Endothelial cell (in vitro differentiated cells): ENCODE measurements at regions not wholly inside any gene's neighbourhood (a gene's known extent, or its start where the extent isn't known, plus 50 kb on each side); places are given as distances from the start of the nearest gene placed in this dataset.
"Not testable (repeated sequence)": the region's sequence is repeated elsewhere in the genome, so short reads cannot be mapped to it uniquely, and the experiment has no call there.

Source experiments
- DNase-seq: peaks from one replicate; pipeline ENCODE4 v3.0.0; 2021; ENCODE audit warnings: low spot score
- H3K27ac Mint-ChIP-seq: one replicate; pipeline ENCODE4 v1.8.0; 2021; ENCODE audit warnings: mixed read lengths, inconsistent platforms; ENCODE audit not compliant: unreplicated experiment
- H3K27me3 Mint-ChIP-seq: one replicate; pipeline ENCODE4 v1.8.0; 2021; ENCODE audit warnings: mild to moderate bottlenecking, moderate library complexity, mixed read lengths, inconsistent platforms; ENCODE audit not compliant: unreplicated experiment
- H3K36me3 Mint-ChIP-seq: one replicate; pipeline ENCODE4 v1.8.0; 2021; ENCODE audit warnings: mild to moderate bottlenecking, low read depth, mixed read lengths, inconsistent platforms; ENCODE audit not compliant: unreplicated experiment
- H3K4me1 Mint-ChIP-seq: one replicate; pipeline ENCODE4 v1.8.0; 2021; ENCODE audit warnings: mild to moderate bottlenecking, mixed read lengths, inconsistent platforms; ENCODE audit not compliant: unreplicated experiment
- H3K4me3 Mint-ChIP-seq: one replicate; pipeline ENCODE4 v1.8.0; 2021; ENCODE audit warnings: mild to moderate bottlenecking, mixed read lengths, inconsistent platforms; ENCODE audit not compliant: unreplicated experiment
- H3K9me3 Mint-ChIP-seq: one replicate; pipeline ENCODE4 v1.8.0; 2021; ENCODE audit warnings: mixed read lengths, inconsistent platforms; ENCODE audit not compliant: unreplicated experiment
- TF ChIP-seq, protein P1 (sequence below): fragments of 200-600 bp; sonication (generic); IDR thresholded peaks from one replicate; pipeline ENCODE4 v1.5.0; 2021; ENCODE audit warnings: antibody characterized with exemption; ENCODE audit not compliant: unreplicated experiment

- H3K4me3 Mint-ChIP-seq, result no peak overlapping the region
- no peaks in the 10 kb centered on the region for H3K9me3 Mint-ChIP-seq
- no peak overlapping the region for H3K27ac Mint-ChIP-seq
- no peak for DNase-seq
- no peaks in the 10 kb centered on the region for H3K36me3 Mint-ChIP-seq
- no peaks in the 10 kb centered on the region for H3K4me1 Mint-ChIP-seq
- TF ChIP-seq, protein P1, sequence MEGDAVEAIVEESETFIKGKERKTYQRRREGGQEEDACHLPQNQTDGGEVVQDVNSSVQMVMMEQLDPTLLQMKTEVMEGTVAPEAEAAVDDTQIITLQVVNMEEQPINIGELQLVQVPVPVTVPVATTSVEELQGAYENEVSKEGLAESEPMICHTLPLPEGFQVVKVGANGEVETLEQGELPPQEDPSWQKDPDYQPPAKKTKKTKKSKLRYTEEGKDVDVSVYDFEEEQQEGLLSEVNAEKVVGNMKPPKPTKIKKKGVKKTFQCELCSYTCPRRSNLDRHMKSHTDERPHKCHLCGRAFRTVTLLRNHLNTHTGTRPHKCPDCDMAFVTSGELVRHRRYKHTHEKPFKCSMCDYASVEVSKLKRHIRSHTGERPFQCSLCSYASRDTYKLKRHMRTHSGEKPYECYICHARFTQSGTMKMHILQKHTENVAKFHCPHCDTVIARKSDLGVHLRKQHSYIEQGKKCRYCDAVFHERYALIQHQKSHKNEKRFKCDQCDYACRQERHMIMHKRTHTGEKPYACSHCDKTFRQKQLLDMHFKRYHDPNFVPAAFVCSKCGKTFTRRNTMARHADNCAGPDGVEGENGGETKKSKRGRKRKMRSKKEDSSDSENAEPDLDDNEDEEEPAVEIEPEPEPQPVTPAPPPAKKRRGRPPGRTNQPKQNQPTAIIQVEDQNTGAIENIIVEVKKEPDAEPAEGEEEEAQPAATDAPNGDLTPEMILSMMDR, result no peak
- no peaks in the 10 kb centered on the region for H3K27me3 Mint-ChIP-seq
Measured at GRCh38 chr11:87602776-87603175, 565.0 kb downstream of the TMEM135 start.

GRCh38 chr11:87600938-87601337 lies 563.2 kb downstream of the TMEM135 start:
- no peaks in the 10 kb centered on the region for H3K9me3 Mint-ChIP-seq
- TF ChIP-seq, protein P1, result no peak
- no peak overlapping the region for H3K4me3 Mint-ChIP-seq
- H3K27ac Mint-ChIP-seq, result no peak overlapping the region
- DNase-seq, result no peak
- peaks cover 2% of the 10 kb centered on the region for H3K4me1 Mint-ChIP-seq
- no peaks in the 10 kb centered on the region for H3K27me3 Mint-ChIP-seq
- no peaks in the 10 kb centered on the region for H3K36me3 Mint-ChIP-seq

DNA sequence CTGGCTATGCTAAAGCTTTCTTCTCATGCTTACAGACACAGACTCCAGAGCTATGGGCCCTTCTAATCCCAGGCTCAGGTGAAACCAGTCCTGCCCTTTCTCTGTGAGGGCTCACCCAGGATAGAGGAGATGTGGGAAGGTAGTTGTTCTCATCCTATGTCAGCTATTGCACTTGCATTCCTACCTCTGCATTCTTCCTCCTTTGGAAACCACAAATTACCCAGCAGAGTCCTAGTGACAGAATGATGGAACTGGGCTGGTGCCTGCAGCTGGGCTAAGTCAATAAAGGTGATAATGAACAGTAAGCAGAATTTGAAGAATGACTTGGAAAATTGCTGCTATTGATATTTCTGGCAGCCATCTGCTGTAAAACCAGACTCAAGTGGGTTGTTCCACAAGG lies 560.0 kb downstream of the TMEM135 start:
- DNase-seq, result no peak

GRCh38 chr11:87596176-87596575 lies 558.4 kb downstream of the TMEM135 start:
- no peaks in the 10 kb centered on the region for H3K9me3 Mint-ChIP-seq
- H3K4me3 Mint-ChIP-seq, result no peak overlapping the region
- DNase-seq, result no peak
- TF ChIP-seq, protein P1, result no peak
- no peaks in the 10 kb centered on the region for H3K36me3 Mint-ChIP-seq
- H3K27me3 Mint-ChIP-seq, result no peaks in the 10 kb centered on the region
- no peak overlapping the region for H3K27ac Mint-ChIP-seq
- peaks cover 2% of the 10 kb centered on the region for H3K4me1 Mint-ChIP-seq

More for the DNA sequence above, 560.0 kb downstream of the TMEM135 start:
- no peaks in the 10 kb centered on the region for H3K36me3 Mint-ChIP-seq
- TF ChIP-seq, protein P1, result no peak
- H3K4me3 Mint-ChIP-seq, result no peak overlapping the region
- peaks cover 2% of the 10 kb centered on the region for H3K4me1 Mint-ChIP-seq
- no peaks in the 10 kb centered on the region for H3K27me3 Mint-ChIP-seq
- H3K9me3 Mint-ChIP-seq, result no peaks in the 10 kb centered on the region
- no peak overlapping the region for H3K27ac Mint-ChIP-seq

DNA sequence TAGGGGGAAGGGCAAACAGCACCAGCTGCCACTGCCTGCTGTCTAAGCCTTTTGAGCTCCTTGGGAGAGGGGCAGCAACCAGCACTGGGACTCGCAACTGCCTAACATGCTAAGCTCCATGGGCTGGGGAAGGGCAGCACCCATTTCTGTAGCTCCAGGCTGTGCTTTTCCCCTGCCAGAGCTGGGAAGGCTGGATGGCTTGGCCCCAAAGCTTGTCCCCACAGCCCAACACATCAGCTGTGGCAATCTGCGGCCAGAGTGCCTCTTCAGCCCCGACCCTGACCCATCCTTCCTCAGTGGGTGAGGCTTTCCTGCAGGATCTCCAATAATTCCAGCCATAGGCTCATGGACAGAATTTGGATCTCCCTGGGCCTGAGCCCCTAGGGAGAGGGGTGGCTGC lies 551.3 kb downstream of the TMEM135 start:
- Mint-ChIP-seq H3K27me3 (peaks cover 4% of the 10 kb centered on the region), H3K36me3 (peaks cover 5% of the 10 kb centered on the region), H3K4me1 (no peaks in the 10 kb centered on the region), H3K9me3 (peaks cover 5% of the 10 kb centered on the region), H3K4me3 (no peak overlapping the region), H3K27ac (no peak overlapping the region)
- TF ChIP-seq, protein P1, result no peak
- no peak for DNase-seq

DNA sequence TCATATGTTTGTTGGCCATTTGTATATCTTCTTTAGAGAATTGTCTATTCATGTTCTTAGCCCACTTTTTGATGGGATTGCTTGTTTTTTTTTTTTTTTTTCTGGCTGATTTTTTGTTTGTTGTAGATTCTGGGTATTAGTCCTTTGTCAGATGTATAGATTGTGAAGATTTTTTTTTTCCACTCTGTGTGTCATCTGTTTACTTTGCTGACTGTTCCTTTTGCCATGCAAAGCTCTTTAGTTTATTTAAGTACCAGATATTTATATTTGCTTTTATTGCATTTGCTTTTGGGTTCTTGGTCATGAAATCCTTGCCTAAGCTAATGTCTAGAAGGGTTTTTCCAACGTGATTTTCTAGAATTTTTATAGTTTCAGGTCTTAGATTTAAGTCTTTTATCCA lies 547.9 kb downstream of the TMEM135 start:
- not testable (repeated sequence) for H3K4me1 Mint-ChIP-seq, H3K27me3 Mint-ChIP-seq, H3K36me3 Mint-ChIP-seq, DNase-seq, H3K4me3 Mint-ChIP-seq, H3K27ac Mint-ChIP-seq, H3K9me3 Mint-ChIP-seq
